T-helper 9 cell (primary cell): ENCODE measurements at regions not wholly inside any gene's neighbourhood (a gene's known extent, or its start where the extent isn't known, plus 50 kb on each side); places are given as distances from the start of the nearest gene placed in this dataset.

Experiments
- DNase-seq: peaks from one replicate; pipeline ENCODE4 v3.0.0-alpha.2; 2020

DNA sequence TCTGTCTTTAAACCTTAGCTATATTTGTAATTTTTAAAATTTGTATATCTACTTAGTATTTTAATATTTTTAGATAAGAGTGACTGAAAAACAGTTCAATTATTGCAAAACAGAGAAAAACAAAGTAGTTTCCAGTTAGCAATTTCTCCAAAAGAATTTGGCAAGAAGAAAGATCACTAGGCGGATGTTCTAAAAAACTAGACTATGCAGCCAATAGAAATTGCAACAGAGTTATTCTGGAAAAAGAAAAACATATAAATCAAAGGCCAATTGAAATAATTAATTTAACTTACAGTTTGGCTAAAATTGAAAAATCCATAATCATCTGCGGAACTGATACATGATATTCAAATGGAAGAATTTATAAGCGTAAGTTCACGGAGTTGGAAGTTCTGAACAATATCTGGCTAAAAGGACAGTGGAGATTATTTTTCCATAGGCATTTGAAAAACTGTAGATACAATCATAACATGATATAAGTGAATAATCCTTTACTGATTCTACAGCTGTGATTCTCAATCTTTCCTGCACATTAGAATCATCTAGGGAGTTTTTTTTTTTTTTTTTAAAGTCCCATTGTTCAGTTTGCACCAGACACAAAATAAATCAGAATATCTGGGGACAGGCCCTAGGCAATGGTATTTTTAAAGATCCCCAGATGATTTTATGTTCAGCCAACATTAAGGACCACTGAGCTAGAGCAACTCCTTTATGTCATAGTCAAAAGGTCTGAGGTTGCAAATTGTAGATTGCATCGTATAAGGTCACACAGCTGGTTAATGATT, 605.1 kb upstream of the DAB2 start:
- no peak for DNase-seq

DNA sequence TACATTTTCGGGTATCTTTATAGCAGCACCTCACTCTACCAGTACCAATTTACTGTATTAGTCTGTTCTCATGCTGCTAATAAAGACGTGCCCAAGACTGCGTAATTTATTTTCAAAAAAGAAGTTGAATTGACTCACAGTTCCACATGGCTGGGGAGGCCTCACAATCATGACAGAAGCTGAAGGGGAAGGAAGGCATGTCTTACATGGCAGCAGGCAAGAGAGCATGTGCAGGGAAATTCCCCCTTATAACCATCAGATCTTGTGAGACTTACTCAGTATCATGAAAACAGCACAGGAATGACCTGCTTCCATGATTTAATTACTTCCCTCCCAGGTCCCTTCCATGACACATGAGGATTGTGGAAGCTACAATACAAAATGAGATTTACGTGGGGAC, 602.6 kb upstream of the DAB2 start:
- DNase-seq: no peak

DNA sequence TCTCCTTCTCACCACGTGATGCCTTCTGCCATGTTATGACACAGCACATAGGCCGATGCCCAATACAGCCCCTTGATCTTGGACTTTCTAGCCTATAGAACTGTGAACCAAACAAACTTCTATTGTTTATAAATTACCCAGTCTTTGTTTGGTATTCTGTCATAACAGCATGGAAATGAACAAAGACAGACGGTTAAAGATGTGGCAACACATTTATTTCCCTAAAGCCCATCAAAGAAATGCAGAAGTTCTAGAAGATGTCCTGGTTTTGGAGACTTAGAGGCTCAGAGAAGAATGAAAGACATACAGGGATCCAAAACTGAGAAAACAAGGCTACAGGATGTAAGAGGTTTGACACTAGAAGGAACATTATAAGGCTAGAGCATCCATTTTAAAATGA, 600.8 kb upstream of the DAB2 start:
- DNase-seq: no peak

DNA sequence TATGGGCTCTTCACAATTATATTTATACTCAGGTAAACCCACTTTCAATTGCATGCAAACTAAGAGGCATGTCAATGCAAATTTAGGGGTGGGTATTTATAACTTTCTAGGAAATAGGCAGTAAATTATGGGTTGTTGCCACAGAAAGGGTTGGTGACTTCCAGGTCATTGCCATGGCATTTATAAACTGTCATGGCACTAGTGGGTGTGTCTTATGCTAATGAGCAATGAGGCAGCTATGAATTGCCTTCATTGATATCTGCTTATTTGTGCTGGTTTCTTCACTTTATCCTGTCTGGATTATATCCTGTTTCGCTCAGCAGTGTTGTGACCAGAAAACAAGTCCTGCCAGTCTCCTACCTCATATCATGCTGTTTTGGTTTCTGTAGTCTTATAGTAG, 597.3 kb upstream of the DAB2 start:
- no peak for DNase-seq

DNA sequence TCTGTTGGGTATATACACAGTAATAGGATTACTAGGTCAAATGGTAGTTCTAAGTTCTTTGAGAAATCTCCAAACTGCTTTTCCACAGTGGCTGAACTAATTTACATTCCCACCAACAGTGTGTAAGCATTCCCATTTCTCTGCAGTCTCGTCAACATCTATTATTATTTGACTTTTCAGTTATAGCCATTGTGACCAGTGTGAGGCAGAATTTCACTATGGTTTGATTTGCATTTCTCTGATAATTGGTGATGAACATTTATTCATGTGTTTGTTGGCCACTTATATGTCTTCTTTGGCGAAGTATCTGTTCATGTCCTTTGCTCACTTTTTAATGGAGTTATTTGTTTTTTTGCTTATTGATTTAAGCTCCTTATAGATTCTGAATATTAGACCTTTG, 596.2 kb upstream of the DAB2 start:
- DNase-seq: no peak

DNA sequence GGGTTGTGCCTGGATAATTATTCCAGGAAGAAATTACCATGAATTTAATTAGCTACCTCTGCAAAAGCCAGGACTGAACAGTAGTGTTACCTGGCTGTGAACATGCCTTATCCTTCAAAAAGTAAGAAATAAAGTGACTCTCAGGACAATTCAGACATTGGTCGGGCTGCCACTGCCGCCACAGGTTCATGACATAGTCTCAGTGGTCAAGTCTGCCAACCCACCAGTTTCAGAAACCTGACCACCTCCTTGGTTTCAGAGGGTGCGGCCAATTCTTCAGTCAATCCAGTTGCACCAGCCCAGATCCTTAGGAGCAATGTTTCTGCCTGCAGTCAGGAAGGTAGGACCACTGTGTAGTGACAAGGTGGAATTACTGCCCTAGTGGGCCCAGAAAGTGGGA, 593.1 kb upstream of the DAB2 start:
- DNase-seq: no peak

DNA sequence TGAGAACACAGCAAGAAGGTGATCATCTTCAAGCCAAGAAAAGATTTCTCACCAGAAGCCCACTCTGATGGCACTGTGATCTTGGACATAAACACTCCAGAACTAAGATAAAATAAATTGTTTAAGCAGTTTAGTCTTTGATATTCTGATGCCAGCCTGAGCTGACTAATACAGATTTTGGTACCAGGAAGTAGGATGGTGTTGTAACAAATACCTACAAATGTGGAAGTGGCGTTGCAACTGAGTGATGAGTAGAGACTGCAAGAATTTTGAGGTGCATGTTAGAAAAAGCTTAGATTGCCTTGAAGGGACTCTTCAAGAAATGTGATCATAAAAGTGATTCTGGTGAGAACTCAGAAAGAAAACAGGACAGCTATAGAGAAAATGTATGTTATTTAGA, 592.4 kb upstream of the DAB2 start:
- no peak for DNase-seq

DNA sequence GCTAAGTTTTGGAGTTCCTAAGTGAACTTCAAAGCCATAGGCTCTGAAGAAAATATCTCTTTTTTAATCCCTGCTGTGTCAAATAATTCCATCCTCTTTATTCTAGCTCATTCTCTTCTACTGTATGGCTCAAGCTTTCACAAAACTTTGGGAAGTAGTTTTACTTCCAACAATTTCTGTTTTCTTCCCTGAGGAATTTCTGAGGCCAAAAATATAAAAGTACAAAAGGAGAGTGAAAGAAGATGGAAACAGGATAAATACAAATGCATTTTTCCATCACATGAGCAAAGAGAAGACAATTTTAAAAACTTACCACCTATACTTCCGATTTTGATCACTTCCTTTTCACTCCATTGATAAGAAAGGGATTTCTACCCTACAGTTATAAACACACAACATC, 585.7 kb upstream of the DAB2 start:
- DNase-seq: no peak

DNA sequence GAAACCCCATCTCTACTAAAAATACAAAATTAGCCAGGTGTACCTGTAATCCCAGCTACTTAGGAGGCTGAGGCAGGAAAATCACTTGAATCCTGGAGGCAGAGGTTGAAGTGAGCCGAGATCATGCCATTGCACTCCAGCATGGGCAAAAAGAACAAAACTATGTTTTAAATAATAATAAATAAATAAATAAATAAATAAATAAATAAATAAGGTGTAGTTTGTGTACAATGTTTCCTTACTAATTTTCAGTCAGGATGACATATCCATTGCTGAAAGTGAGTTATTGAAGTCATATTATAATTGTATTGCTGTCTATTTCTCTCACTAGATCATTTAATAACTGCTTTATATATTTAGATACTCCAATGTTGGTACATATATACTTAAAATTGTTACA, 581.5 kb upstream of the DAB2 start:
- no peak for DNase-seq

DNA sequence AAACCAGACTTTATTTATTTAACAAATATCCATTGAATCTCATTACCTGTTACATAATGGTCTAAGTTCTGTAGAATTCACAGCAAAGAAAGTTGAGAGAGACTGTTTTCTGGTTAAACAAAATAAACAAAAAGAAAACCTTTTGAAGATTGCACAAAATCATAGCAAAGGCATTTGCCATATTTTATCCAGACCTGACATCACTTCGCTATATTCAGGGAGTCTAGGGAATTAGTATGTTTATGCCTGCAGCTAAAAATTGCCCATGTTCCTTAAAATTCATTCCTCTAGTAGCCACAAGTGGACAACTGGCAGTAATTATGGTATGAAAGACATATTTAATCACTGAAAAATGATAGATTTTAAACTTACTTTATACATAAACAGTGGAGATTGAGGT, 577.0 kb upstream of the DAB2 start:
- DNase-seq: no peak

DNA sequence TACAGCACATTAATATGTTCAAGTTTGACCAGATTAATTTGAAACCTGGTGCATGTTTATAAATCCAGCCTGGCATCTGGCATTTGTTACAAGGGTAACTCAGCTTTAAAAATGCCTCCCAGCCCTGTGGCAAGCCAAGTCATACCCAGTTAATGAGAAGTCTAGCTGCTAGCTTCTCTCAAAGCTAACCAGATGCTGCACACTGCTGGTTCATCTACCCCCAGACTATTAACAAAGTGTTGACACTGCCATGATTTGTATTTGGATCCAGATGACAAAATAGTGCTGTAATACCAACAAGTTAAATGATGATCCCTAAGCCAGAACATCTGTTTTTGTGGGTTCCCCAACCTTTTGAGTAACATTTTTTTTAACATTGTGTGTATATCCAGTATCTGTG, 573.7 kb upstream of the DAB2 start:
- DNase-seq: no peak

DNA sequence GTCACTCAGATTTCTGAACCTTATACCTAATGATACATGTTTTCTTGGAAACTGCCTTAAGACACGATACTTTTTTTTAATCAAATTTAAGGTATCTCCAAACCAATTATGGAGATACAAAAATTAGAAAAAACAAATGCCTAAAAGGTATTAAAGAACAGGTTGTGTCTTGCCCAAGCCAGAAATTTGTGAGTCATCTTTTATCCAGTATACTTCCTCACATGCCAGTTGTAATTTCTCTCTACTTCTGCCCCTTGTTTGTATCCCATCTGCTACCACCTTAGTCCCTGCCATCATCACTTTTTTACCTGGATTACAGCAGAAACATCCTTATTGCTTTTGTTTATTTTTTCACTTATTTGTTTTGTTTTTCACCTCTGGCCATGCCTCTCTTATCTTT, 571.2 kb upstream of the DAB2 start:
- DNase-seq: no peak

DNA sequence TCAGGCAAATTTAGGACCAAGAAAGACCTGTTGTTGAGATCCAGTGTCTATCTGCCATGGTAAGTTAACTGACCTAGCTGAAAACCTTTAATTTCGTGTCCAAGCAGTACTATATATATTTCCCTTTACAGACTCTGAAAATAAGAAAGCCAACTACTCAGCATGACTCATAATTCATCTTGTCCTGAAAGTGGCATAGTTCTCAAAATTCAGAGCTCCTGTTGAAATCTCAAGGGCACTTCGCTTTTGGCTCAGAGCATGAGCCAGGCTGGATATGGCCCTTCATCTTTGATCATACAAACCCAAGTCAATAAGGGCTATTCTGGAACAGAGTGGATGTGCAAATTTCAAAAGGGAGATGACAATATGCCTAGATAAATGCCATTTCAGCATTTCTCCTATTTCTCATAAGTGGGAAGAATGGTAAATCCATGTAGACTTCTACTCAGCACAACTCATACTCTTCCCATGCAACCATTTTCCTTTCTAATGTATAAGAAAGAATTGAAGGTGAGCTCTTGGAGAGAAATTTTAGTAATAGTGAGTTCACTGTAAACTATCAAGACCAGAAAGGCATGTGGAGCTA, 567.9 kb upstream of the DAB2 start:
- no peak for DNase-seq

DNA sequence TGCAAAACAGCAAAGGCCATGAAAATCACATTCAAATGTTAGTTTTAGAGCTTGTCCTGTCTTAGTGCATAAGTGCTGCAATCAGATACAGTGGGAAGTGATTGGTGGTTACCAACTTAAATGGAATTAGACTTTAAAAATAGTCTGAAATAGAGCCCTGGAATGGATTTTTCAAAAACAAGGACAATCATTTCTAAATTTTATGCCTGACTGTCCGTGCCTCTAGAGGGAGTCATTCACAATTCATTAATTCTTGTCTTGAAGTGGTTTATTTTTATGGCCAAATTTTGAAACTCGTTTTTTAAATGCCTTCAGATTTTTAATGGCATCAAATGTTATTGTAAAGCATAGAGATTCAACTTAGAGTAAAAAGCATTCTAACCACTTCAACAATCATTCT, 561.8 kb upstream of the DAB2 start:
- no peak for DNase-seq

DNA sequence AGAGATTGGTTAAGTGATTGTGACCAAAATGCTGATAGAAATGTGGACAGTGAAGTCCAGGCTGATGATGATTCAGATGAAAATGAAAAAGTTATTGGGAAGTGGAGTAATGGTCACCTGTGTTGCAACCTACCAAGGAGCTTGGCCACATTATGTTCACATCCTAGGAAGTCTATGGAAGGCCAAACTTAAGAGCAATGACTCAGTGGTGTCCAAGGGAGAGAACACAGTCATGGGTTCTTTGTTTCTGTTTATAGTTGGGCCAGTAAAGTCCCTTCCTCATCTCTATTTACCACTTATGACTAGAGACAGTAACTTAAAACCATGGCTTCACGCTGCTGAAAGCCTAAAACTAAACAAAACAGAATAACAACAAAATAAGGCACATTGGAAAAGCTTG, 555.3 kb upstream of the DAB2 start:
- DNase-seq: no peak

DNA sequence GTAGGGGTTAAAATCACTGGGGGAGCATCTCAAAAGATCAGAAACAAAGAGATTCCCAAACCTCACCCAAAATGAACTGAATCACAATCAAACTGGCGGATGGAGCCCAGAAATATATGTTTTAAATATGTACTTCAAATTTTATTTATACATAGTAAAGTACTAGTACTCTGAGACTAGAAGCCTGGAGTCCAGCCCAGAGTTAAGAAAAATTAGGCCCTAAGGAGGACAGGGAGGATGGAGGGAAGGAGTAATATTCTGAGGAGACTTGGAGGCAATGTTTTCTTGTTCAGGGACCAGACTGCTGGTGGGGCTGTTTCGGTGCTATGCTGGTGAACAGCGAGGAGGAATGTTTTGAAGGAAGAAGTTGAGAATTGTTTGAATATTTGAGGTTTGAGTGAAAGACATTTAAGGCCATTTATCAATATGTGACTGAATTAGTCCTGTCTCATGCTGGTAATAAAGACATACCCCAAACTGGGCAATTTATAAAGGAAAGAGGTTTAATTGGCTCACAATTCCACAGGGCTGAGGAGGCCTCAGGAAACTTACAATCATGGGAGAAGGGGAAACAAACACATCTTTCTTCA, 552.4 kb upstream of the DAB2 start:
- DNase-seq: no peak

DNA sequence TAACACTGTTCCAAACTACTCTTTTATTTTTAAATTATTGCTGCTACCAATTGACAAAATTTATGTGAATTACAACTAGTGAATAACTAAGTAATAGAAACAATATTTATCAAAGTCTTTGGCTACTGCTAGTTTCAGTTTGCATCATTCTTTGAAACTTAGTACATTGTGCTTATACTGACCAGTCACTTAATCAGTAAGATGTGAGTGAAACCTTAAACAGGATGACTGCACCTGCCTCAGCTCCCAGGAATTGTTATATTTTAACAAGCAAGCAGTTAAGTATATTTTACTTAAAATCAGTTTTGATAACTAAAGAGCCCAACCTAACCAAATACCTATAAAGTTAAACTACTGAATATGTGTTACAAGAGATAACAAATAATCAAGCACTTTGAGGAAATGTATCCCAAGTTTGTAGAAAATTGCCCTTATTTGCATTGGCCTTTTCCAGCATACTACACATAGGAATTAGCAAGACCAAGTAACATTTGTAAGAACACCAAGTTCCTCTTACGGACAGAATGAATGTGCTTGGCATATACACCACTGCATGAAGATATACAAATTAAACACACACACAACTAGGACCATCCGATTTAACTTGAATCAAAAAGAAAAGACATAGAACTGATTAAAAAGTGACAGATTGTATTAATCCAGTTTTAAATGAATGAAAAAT, 545.5 kb upstream of the DAB2 start:
- DNase-seq: no peak

DNA sequence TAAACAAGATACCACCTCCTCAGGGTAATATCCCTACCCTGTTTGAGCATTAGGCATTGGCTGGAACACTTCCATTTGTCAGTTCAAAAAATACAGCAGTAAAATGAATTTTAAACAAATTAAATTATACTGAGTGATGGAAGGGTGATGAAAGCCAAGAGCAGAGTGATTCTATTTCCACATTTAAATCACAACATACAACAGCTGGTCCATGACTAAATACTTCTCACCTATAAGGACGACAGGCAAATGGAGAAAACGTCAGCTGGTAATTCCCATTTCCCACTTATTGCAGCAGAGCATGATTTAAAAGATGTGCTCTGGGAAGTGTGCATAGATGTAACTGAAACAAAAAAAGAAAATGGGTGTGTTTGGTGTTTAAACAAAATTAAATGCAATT, 543.6 kb upstream of the DAB2 start:
- no peak for DNase-seq

DNA sequence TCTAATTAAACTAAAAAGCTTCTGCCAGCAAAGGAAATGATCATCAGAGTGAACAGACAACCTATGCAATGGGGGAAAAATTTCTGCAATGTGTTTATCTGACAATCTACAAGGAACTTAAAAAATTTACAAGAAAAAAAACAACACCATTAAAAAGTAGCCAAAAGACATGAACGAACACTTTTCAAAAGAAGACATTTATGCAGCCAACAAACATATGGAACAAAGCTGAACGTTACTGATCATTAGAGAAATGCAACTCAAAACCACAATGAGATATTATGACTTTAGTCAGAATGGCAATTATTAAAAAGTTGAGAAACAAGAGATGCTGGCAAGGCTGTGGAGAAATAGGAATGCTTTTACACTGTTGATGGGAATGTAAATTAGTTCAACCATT, 530.4 kb upstream of the DAB2 start:
- DNase-seq: no peak

DNA sequence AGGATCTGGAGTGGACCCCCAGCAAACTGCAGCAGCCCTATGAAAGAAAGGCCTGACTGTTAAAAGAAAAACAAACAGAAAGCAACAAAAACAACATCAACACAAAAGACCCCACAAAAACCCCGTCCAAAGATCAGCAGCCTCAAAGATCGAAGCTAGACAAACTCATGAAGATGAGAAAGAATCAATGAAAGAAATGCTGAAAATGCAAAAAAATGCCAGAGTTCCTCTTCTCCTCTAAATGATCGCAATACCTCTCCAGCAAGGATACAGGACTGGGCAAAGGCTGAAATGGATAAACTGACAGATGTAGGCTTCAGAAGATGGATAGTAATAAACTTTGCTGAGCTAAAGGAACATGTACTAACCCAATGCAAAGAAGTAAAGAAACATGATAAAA, 526.3 kb upstream of the DAB2 start:
- DNase-seq: no peak

DNA sequence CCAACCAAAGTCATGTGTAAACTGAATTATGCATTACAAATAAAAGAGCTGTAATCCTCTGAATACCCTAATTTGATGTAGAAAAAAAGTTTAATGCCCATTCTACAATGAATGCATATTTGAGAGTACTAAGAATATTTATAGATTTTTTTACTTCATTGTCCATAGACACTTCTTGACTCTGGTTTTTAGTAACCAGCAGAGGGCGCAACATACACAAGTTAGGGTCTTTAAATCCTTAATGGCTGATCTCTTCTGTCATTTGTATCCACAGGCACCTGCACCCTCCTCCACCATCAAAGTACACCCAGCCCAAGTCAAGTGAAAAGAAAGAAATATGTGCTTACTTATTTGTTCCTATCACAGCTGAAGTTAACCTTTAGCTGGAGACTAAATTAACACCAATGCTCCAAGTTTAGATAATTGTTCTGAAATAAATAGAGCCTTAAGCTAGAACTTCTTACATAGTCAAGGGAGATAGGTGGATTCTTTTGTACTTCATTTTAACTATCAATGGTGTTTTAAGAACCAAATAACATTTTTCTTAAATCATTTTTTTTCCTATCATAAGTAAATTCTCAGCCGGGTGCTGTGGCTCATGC, 524.2 kb upstream of the DAB2 start:
- peak; percentile 39 for DNase-seq

DNA sequence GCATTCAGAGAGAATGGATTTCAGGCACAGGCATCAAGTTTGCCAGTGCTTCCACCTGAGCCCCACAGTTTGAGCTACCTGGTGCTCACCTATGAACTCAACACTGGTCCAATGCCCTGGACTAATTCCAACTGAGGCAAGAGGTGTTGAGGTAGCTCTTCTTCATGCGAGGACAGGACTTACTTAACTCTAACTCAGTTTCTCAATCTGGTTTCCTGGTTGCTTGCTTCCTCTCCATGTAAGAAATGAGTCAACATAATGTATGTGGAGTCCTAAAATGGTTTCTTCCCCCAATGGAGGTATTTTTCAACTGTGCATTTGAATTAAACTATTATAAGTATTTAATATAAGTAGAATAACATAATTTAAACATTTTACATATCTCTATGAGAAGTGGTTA, 523.6 kb upstream of the DAB2 start:
- no peak for DNase-seq

DNA sequence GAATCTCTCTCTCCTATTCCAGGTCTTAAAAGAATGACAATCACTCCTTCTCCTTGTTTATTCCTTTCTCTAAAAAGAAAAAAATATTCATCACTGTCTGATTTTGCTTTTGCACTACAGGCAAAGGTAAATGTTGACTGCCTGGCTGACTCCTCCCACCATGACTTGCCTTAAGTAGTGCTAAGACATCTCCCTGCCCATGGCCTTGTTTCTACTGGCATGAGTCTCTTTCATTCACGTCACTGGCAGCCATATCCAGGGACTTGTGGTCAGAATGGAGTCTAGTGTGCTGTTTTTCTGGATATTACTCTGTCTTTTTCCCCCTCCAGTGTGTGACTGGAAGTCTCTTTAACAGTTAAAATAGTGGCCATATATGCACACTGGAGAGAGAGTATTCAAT, 522.9 kb upstream of the DAB2 start:
- no peak for DNase-seq
